HG03460 (cell line): ENCODE measurements at regions not wholly inside any gene's neighbourhood (a gene's known extent, or its start where the extent isn't known, plus 50 kb on each side); places are given as distances from the start of the nearest gene placed in this dataset.

Experiments
- ATAC-seq: cut with Tn5 transposase; IDR thresholded peaks from one replicate; pipeline ENCODE4 v1.9.1; 2021; ENCODE audit not compliant: unreplicated experiment

- ATAC-seq: no peak
Observed at GRCh38 chr1:199665371-199665770, 362.1 kb upstream of the NR5A2 start.

GRCh38 chr1:199667089-199667488 lies 360.4 kb upstream of the NR5A2 start:
- no peak for ATAC-seq

GRCh38 chr1:199669916-199670315 lies 357.6 kb upstream of the NR5A2 start:
- no peak for ATAC-seq

GRCh38 chr1:199671684-199672083 lies 355.8 kb upstream of the NR5A2 start:
- ATAC-seq: no peak

GRCh38 chr1:199675937-199676336 lies 351.6 kb upstream of the NR5A2 start:
- no peak for ATAC-seq

GRCh38 chr1:199678771-199679170 lies 348.7 kb upstream of the NR5A2 start:
- no peak for ATAC-seq

- ATAC-seq: no peak
Observed at GRCh38 chr1:199682081-199682480, 345.4 kb upstream of the NR5A2 start.

GRCh38 chr1:199684686-199685273 lies 342.7 kb upstream of the NR5A2 start:
- peak; percentile 94 for ATAC-seq

- no peak for ATAC-seq
Observed at GRCh38 chr1:199685369-199685768, 342.1 kb upstream of the NR5A2 start.

GRCh38 chr1:199687321-199687720 lies 340.2 kb upstream of the NR5A2 start:
- no peak for ATAC-seq

- no peak for ATAC-seq
Observed at GRCh38 chr1:199688133-199688676, 339.3 kb upstream of the NR5A2 start.

- ATAC-seq: no peak
Observed at GRCh38 chr1:199688774-199689173, 338.7 kb upstream of the NR5A2 start.

GRCh38 chr1:199690496-199690895 lies 337.0 kb upstream of the NR5A2 start:
- no peak for ATAC-seq

GRCh38 chr1:199691540-199691939 lies 336.0 kb upstream of the NR5A2 start:
- no peak for ATAC-seq

- ATAC-seq: no peak
Observed at GRCh38 chr1:199693724-199694123, 333.8 kb upstream of the NR5A2 start.

GRCh38 chr1:199696225-199696624 lies 331.3 kb upstream of the NR5A2 start:
- ATAC-seq: no peak

GRCh38 chr1:199698222-199698621 lies 329.3 kb upstream of the NR5A2 start:
- ATAC-seq: no peak

- ATAC-seq: no peak
Observed at GRCh38 chr1:199700551-199700950, 327.0 kb upstream of the NR5A2 start.

- ATAC-seq: no peak
Observed at GRCh38 chr1:199701726-199702125, 325.8 kb upstream of the NR5A2 start.

GRCh38 chr1:199704231-199704630 lies 323.3 kb upstream of the NR5A2 start:
- no peak for ATAC-seq

GRCh38 chr1:199705825-199706224 lies 321.7 kb upstream of the NR5A2 start:
- no peak for ATAC-seq

GRCh38 chr1:199706826-199707606 lies 320.5 kb upstream of the NR5A2 start:
- no peak for ATAC-seq
